Activated T-cell treated with anti-CD3 and anti-CD28 coated beads, Interleukin-2, amount 50 U/mL, for 4 hours (primary cell): ENCODE measurements at regions not wholly inside any gene's neighbourhood (a gene's known extent, or its start where the extent isn't known, plus 50 kb on each side); places are given as distances from the start of the nearest gene placed in this dataset.
"Not testable (repeated sequence)": the region's sequence is repeated elsewhere in the genome, so short reads cannot be mapped to it uniquely, and the experiment has no call there.

Source experiments
- ATAC-seq, 2 donors: fragments of 200-7000 bp; cut with Tn5 transposase; one replicate each; pipeline ENCODE4 v1.10.0; 2021
- DNase-seq: peaks from one replicate; pipeline ENCODE4 v3.0.0-alpha.2; 2020
- H3K27me3 Mint-ChIP-seq: one replicate; pipeline ENCODE4 v1.8.0; 2021; ENCODE audit warnings: low read depth, mixed read lengths
- H3K36me3 Mint-ChIP-seq: one replicate; pipeline ENCODE4 v1.8.0; 2022; ENCODE audit warnings: mixed read lengths; ENCODE audit not compliant: insufficient read depth
- H3K4me1 Mint-ChIP-seq: one replicate; pipeline ENCODE4 v1.8.0; 2021; ENCODE audit warnings: low read depth, mixed read lengths
- H3K4me3 Mint-ChIP-seq: one replicate; pipeline ENCODE4 v1.8.0; 2021; ENCODE audit warnings: mild to moderate bottlenecking, moderate library complexity, mixed read lengths
- H3K9me3 Mint-ChIP-seq: one replicate; pipeline ENCODE4 v1.8.0; 2021; ENCODE audit warnings: mixed read lengths

GRCh38 chr2:63676135-63676534, 87.4 kb downstream of the MDH1 start:
- Mint-ChIP-seq H3K27me3 (peaks cover 11% of the 10 kb centered on the region), H3K36me3 (no peaks in the 10 kb centered on the region), H3K4me3 (no peak overlapping the region), H3K4me1 (peaks cover 8% of the 10 kb centered on the region), H3K9me3 (no peaks in the 10 kb centered on the region)
- no peak for ATAC-seq
- DNase-seq: no peak

GRCh38 chr2:63678085-63678484, 89.3 kb downstream of the MDH1 start:
- Mint-ChIP-seq H3K27me3 (peaks cover 1% of the 10 kb centered on the region), H3K4me3 (no peak overlapping the region), H3K36me3 (no peaks in the 10 kb centered on the region), H3K4me1 (peaks cover 8% of the 10 kb centered on the region), H3K9me3 (no peaks in the 10 kb centered on the region)
- ATAC-seq (no peak), DNase-seq (no peak)

DNA sequence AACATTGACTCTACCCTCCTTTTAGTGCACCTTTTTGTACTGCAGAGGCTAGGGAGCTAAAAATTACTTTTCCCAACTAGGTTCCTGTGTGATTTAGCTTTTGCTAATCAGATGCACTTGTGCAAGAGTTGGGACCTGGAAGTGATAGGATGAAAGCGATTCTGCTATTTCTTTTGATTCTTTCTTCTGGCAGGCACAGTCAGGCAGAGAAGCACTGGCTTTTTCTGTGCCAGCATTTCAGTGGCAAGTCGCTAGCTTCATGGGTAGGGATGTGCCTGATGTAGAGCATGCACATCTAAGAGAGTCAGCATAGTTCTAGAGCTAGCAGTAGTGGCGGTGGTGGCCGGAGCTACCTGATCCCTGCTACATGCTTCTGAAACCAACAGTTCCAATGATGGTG, 89.8 kb downstream of the MDH1 start:
- ATAC-seq: no peak
- H3K9me3 Mint-ChIP-seq: no peaks in the 10 kb centered on the region
- H3K4me3 Mint-ChIP-seq: no peak overlapping the region
- peaks cover 8% of the 10 kb centered on the region for H3K4me1 Mint-ChIP-seq
- no peak for DNase-seq
- H3K27me3 Mint-ChIP-seq: no peaks in the 10 kb centered on the region
- H3K36me3 Mint-ChIP-seq: no peaks in the 10 kb centered on the region

- ATAC-seq (no peak), DNase-seq (no peak)
- Mint-ChIP-seq H3K4me3 (no peak overlapping the region), H3K27me3 (no peaks in the 10 kb centered on the region), H3K36me3 (no peaks in the 10 kb centered on the region), H3K9me3 (no peaks in the 10 kb centered on the region), H3K4me1 (peaks cover 8% of the 10 kb centered on the region)
These were observed 90.6 kb downstream of the MDH1 start for GRCh38 chr2:63679252-63679855.

GRCh38 chr2:63680455-63680854, 91.7 kb downstream of the MDH1 start:
- Mint-ChIP-seq H3K9me3 (no peaks in the 10 kb centered on the region), H3K36me3 (no peaks in the 10 kb centered on the region), H3K4me1 (peaks cover 8% of the 10 kb centered on the region), H3K27me3 (no peaks in the 10 kb centered on the region), H3K4me3 (no peak overlapping the region)
- ATAC-seq (no peak), DNase-seq (no peak)

DNA sequence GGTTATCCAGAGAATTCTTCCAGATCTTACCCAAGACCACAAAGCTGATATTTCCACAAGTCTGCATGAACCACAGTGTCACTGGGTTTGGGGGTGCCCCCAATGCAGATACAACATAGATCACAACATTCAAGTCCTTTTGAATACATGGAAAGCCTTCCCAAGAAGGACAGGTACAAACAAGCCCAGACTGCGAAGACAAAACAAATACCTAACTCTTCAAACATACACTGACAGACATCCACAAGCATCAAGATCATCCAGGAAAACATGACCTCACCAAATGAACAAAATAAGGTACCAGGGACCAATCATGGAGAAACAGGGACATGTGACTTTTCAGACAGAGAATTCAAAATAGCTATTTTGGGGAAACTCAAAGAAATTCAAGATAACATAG, 93.1 kb downstream of the MDH1 start:
- Mint-ChIP-seq H3K36me3 (no peaks in the 10 kb centered on the region), H3K27me3 (no peaks in the 10 kb centered on the region), H3K4me3 (no peak overlapping the region), H3K9me3 (no peaks in the 10 kb centered on the region), H3K4me1 (peaks cover 5% of the 10 kb centered on the region)
- ATAC-seq: no peak
- no peak for DNase-seq

- H3K36me3 Mint-ChIP-seq: no peaks in the 10 kb centered on the region
- H3K4me1 Mint-ChIP-seq: no peaks in the 10 kb centered on the region
- no peaks in the 10 kb centered on the region for H3K9me3 Mint-ChIP-seq
- no peaks in the 10 kb centered on the region for H3K27me3 Mint-ChIP-seq
- ATAC-seq: no peak
- no peak overlapping the region for H3K4me3 Mint-ChIP-seq
- DNase-seq: no peak
These were observed 103.3 kb downstream of the MDH1 start for GRCh38 chr2:63692002-63692606.

DNA sequence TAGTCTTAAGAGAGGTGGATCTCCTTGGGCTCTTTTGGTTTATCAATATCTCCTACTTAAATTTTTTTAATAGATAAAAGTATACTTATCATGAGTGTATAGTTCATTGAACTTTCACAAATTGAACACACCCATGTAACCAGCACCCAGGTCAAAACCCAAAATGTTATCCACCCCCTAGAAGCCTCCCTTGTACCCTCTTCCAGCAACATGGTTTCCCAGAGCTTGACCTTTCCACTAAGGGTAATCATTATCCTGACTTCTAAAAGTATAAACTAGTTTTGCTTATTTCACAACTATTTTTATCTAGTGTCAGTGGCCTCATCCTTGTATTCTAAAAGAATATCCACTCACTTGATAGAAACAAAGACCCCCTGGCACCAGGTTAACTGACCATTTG, 106.8 kb downstream of the MDH1 start:
- DNase-seq: no peak
- no peaks in the 10 kb centered on the region for H3K36me3 Mint-ChIP-seq
- H3K4me1 Mint-ChIP-seq: no peaks in the 10 kb centered on the region
- no peak overlapping the region for H3K4me3 Mint-ChIP-seq
- no peak for ATAC-seq
- H3K9me3 Mint-ChIP-seq: no peaks in the 10 kb centered on the region
- no peaks in the 10 kb centered on the region for H3K27me3 Mint-ChIP-seq

DNA sequence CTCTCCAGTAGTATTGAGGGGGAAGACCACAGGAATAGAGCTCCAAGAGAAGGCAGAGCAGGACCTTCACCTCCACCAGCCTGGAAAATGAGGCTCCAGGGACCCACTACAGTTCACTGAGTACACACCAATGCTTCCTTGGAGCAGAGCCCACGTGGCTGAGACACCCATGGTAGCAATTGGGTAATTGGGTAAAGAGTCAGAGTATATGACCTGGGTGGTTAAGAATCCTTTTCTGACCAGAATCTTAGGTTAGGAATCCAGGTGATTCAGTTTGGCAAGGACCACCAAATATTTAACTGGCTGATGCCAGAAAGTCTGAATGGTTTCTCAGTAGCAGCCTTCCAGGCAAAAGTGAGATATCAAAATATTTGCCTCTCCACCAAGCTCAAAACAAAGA, 107.7 kb downstream of the MDH1 start:
- Mint-ChIP-seq H3K4me3 (no peak overlapping the region), H3K36me3 (no peaks in the 10 kb centered on the region), H3K27me3 (no peaks in the 10 kb centered on the region), H3K9me3 (no peaks in the 10 kb centered on the region), H3K4me1 (no peaks in the 10 kb centered on the region)
- DNase-seq (no peak), ATAC-seq (no peak)

GRCh38 chr2:63697160-63697559, 108.4 kb downstream of the MDH1 start:
- no peaks in the 10 kb centered on the region for H3K4me1 Mint-ChIP-seq
- no peak overlapping the region for H3K4me3 Mint-ChIP-seq
- H3K27me3 Mint-ChIP-seq: no peaks in the 10 kb centered on the region
- DNase-seq: no peak
- ATAC-seq: no peak
- no peaks in the 10 kb centered on the region for H3K36me3 Mint-ChIP-seq
- H3K9me3 Mint-ChIP-seq: no peaks in the 10 kb centered on the region

GRCh38 chr2:63698786-63699548, 110.2 kb downstream of the MDH1 start:
- Mint-ChIP-seq H3K36me3 (no peaks in the 10 kb centered on the region), H3K9me3 (no peaks in the 10 kb centered on the region), H3K27me3 (no peaks in the 10 kb centered on the region), H3K4me3 (no peak overlapping the region), H3K4me1 (no peaks in the 10 kb centered on the region)
- no peak for DNase-seq
- peak; percentile 70 to 71 for ATAC-seq

- H3K36me3 Mint-ChIP-seq: no peaks in the 10 kb centered on the region
- no peak overlapping the region for H3K4me3 Mint-ChIP-seq
- H3K9me3 Mint-ChIP-seq: no peaks in the 10 kb centered on the region
- H3K27me3 Mint-ChIP-seq: no peaks in the 10 kb centered on the region
- ATAC-seq: no peak
- no peak for DNase-seq
- H3K4me1 Mint-ChIP-seq: no peaks in the 10 kb centered on the region
These were observed 110.7 kb downstream of the MDH1 start for GRCh38 chr2:63699549-63699839.

DNA sequence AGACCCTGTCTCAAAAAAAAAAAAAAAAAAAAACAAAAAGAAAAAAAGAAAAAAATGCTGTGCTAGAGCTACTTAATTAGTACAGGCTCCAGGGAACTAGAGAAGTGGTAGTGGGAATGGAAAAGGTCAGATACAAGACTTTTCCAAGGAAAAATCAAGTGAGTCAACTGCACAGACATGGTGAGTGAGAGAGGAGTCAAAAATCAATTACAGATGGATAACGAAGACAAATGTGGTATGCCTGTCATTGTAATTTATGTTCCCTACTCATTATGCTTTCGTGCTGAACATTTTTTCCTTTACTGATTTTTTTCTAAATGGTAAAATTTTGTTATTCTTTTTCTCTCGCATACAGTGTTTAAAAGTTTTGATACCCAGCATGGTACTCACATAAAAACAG, 111.5 kb downstream of the MDH1 start:
- no peaks in the 10 kb centered on the region for H3K36me3 Mint-ChIP-seq
- no peaks in the 10 kb centered on the region for H3K27me3 Mint-ChIP-seq

DNA sequence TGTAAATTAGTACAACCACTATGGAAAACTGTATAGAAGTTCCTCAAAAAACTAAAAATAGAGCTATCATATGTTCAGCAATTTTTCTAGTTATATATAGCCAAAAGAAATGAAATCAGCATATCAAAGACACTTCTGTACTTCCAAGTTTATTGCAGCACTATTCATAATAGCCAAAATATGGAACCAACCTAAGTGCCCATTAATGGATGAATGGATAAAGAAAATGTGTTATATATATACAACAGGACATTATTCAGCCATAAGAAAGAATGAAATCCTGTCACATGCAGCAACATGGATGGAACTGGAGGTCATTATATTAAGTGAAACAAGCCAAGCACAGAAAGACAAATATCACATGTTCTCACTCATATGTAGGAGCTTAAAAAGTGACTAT, 112.6 kb downstream of the MDH1 start:
- DNase-seq (no peak), ATAC-seq (no peak)
- Mint-ChIP-seq H3K4me1 (no peaks in the 10 kb centered on the region), H3K27me3 (no peaks in the 10 kb centered on the region), H3K36me3 (no peaks in the 10 kb centered on the region), H3K9me3 (no peaks in the 10 kb centered on the region), H3K4me3 (no peak overlapping the region)

More for the DNA sequence above, 111.5 kb downstream of the MDH1 start:
- ATAC-seq: no peak
- no peak for DNase-seq
- no peaks in the 10 kb centered on the region for H3K4me1 Mint-ChIP-seq
- no peaks in the 10 kb centered on the region for H3K9me3 Mint-ChIP-seq
- H3K4me3 Mint-ChIP-seq: no peak overlapping the region

DNA sequence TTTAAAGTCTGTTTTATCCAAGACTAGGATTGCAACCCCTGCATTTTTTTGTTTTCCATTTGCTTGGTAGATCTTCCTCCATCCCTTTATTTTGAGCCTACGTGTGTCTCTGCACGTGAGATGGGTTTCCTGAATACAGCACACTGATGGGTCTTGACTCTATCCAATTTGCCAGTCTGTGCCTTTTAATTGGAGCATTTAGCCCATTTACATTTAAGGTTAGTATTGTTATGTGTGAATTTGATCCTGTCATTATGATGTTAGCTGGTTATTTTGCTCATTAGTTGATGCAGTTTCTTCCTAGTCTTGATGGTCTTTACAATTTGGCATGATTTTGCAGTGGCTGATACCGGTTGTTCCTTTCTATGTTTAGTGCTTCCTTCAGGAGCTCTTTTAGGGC, 117.3 kb downstream of the MDH1 start:
- H3K36me3 Mint-ChIP-seq, H3K9me3 Mint-ChIP-seq, H3K4me1 Mint-ChIP-seq, DNase-seq, ATAC-seq, H3K4me3 Mint-ChIP-seq, H3K27me3 Mint-ChIP-seq: not testable (repeated sequence)
